ENCODE measurements at regions not wholly inside any gene's neighbourhood (a gene's known extent, or its start where the extent isn't known, plus 50 kb on each side); places are given as distances from the start of the nearest gene placed in this dataset.

DNA sequence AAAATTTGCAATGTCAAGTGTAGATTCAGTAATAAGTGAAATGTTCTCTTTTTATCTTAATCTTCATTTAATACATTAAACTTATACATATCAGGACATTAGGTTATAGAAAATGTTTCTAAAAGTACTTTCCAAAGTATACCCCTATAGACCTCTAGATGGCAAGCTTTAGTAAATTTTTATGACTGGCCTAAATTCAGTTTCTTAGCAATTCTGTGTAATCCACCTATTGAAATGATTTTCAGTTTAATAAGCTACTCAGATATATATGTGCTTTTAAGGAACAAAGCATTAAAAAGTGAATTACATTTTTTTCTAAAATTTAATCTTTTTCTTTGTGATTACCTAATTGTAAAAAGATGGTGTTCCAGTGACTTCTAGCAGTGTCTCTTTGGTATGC, 342.2 kb downstream of the GBE1 start:
- no peak for TF ChIP-seq EZH2 (IDR thresholded peaks at IDR 0.05; ENCODE audit: insufficient read depth, poor library complexity, severe bottlenecking)
- no peak for TF ChIP-seq EZH2phosphoT487 (IDR thresholded peaks at IDR 0.05; ENCODE audit: insufficient read depth, low read depth)
